Upper lobe of right lung (tissue), 1 donor: ENCODE measurements at regions not wholly inside any gene's neighbourhood (a gene's known extent, or its start where the extent isn't known, plus 50 kb on each side); places are given as distances from the start of the nearest gene placed in this dataset.

Experiments
- ATAC-seq: fragments of 200-7000 bp; cut with Tn5 transposase; one replicate; pipeline ENCODE4 v1.9.1; 2020; ENCODE audit warnings: mild to moderate bottlenecking, moderate library complexity
- DNase-seq: peaks from one replicate; pipeline ENCODE4 v3.0.0-alpha.2; 2020
- H3K27ac ChIP-seq: fragments of 200-600 bp; one replicate; pipeline ENCODE4 v1.8.0; 2022
- H3K27me3 ChIP-seq: fragments of 200-600 bp; one replicate; pipeline ENCODE4 v1.8.0; 2022; ENCODE audit warnings: mild to moderate bottlenecking
- H3K36me3 ChIP-seq: fragments of 200-600 bp; one replicate; pipeline ENCODE4 v1.8.0; 2022
- H3K4me1 ChIP-seq: fragments of 200-600 bp; one replicate; pipeline ENCODE4 v1.8.0; 2022
- H3K4me3 ChIP-seq: fragments of 200-600 bp; one replicate; pipeline ENCODE4 v1.8.0; 2022; ENCODE audit warnings: mild to moderate bottlenecking
- H3K9me3 ChIP-seq: fragments of 200-600 bp; one replicate; pipeline ENCODE4 v1.8.0; 2022
- CTCF ChIP-seq: fragments of 200-600 bp; IDR thresholded peaks from one replicate; pipeline ENCODE4 v1.8.0; 2022; ENCODE audit warnings: antibody characterized with exemption
- intact Hi-C: fragments of 100-400 bp; cut with DNase I; formaldehyde crosslinking; loops from one replicate; pipeline ENCODE4 v1.11.0; 2022
- donor health status: DM: no; HTN: yes; CAD: no; lungs with severe emphysema.

DNA sequence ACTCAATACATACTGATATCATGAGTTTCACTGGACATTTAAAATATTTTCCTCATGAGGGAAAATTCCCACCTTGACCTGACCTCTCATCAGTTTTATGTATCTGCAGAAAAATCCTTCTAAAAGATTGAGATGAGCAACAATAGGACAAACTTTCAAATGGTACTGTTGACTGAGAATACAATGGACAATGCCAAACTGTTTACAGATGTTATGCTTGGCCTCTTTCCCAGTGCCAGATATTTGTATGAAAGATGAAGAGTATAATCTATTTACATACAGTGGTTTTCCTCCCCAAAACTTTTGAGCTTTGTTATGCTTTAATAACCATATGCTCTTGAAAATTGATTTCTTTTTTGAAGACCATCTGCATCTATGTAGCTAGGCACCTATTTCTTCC, 245.1 kb upstream of the RSPO3 start:
- H3K36me3 ChIP-seq = no peaks in the 10 kb centered on the region
- no peaks in the 10 kb centered on the region for H3K9me3 ChIP-seq
- H3K4me3 ChIP-seq = no peak overlapping the region
- TF ChIP-seq CTCF = no peak
- no peaks in the 10 kb centered on the region for H3K4me1 ChIP-seq
- H3K27me3 ChIP-seq = no peaks in the 10 kb centered on the region
- no peak for ATAC-seq
- DNase-seq = no peak
- H3K27ac ChIP-seq = no peak overlapping the region
- intact Hi-C loops = no loop called here

- TF ChIP-seq CTCF = no peak
- Histone ChIP-seq H3K4me3 (no peak overlapping the region), H3K27ac (no peak overlapping the region), H3K4me1 (no peaks in the 10 kb centered on the region), H3K36me3 (no peaks in the 10 kb centered on the region), H3K9me3 (no peaks in the 10 kb centered on the region), H3K27me3 (no peaks in the 10 kb centered on the region)
- ATAC-seq (no peak), DNase-seq (no peak)
- intact Hi-C loops = no loop called here
Observed at GRCh38 chr6:126873791-126874190, 244.7 kb upstream of the RSPO3 start.

- ATAC-seq (no peak), DNase-seq (no peak)
- H3K4me3 ChIP-seq = no peak overlapping the region
- no peaks in the 10 kb centered on the region for H3K36me3 ChIP-seq
- intact Hi-C loops = no loop called here
- no peaks in the 10 kb centered on the region for H3K27me3 ChIP-seq
- no peak overlapping the region for H3K27ac ChIP-seq
- no peaks in the 10 kb centered on the region for H3K9me3 ChIP-seq
- no peak for TF ChIP-seq CTCF
- no peaks in the 10 kb centered on the region for H3K4me1 ChIP-seq
Observed at GRCh38 chr6:126876446-126876845, 242.0 kb upstream of the RSPO3 start.

DNA sequence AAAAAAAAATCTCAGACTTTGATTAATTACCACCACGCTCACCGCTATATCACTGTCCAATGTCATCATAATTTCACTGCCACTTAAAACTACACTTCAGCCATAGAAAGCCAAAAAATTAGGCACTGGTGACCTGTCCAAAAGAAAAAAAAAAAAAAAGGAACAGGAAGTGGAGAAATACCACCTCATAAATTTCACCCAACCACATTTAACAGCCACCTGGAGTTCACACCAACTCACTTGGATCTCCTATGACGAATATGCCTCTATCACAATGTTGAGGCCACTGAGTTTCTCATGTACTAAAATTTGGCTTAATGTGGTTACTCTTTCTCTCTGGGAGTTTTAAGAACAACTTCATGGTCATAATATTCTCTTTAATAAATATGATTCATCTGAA, 237.5 kb upstream of the RSPO3 start:
- Histone ChIP-seq H3K36me3 (no peaks in the 10 kb centered on the region), H3K4me1 (no peaks in the 10 kb centered on the region), H3K4me3 (no peak overlapping the region), H3K27me3 (no peaks in the 10 kb centered on the region), H3K27ac (no peak overlapping the region), H3K9me3 (no peaks in the 10 kb centered on the region)
- no peak for ATAC-seq
- DNase-seq = no peak
- intact Hi-C loops = no loop called here
- TF ChIP-seq CTCF = no peak

- ATAC-seq = no peak
- H3K36me3 ChIP-seq = no peaks in the 10 kb centered on the region
Observed at GRCh38 chr6:126886106-126886505, 232.4 kb upstream of the RSPO3 start.

More at GRCh38 chr6:126886106-126886505, 232.4 kb upstream of the RSPO3 start:
- H3K9me3 ChIP-seq = no peaks in the 10 kb centered on the region
- no peak for DNase-seq
- H3K4me3 ChIP-seq = no peak overlapping the region
- no peak for TF ChIP-seq CTCF
- H3K27me3 ChIP-seq = no peaks in the 10 kb centered on the region
- intact Hi-C loops = no loop called here
- no peaks in the 10 kb centered on the region for H3K4me1 ChIP-seq
- H3K27ac ChIP-seq = no peak overlapping the region
